Common myeloid progenitor, CD34-positive (primary cell): ENCODE measurements at regions not wholly inside any gene's neighbourhood (a gene's known extent, or its start where the extent isn't known, plus 50 kb on each side); places are given as distances from the start of the nearest gene placed in this dataset.
"Not testable (repeated sequence)": the region's sequence is repeated elsewhere in the genome, so short reads cannot be mapped to it uniquely, and the experiment has no call there.

Experiments
- CTCF ChIA-PET: fragments of 350-600 bp; sonication (Branson Sonifier 250); formaldehyde crosslinking; loops from one replicate; lab custom pipeline; 2021; ENCODE audit warnings: antibody characterized with exemption; lab: Charles Lee
- POLR2A ChIA-PET: fragments of 350-600 bp; sonication (Branson Sonifier 250); formaldehyde crosslinking; loops from one replicate; lab custom pipeline; 2021; ENCODE audit warnings: antibody characterized with exemption; lab: Charles Lee
- DNase-seq, 3 donors: peaks; one replicate each; pipeline versions ENCODE4 v3.0.0 to v3.0.0-alpha.2; 2013
- H3K27ac ChIP-seq, 2 experiments: 1 replicate in 1 of 2; 2 replicates in 1 of 2; pipeline ENCODE4 v1.7.0; 2013; ENCODE audit warnings: inconsistent platforms in 2 of 2, low read length in 2 of 2, mild to moderate bottlenecking in 2 of 2, low read depth in 1 of 2, moderate library complexity in 1 of 2; ENCODE audit not compliant: severe bottlenecking in 2 of 2, insufficient read depth in 1 of 2, poor library complexity in 1 of 2
- H3K27me3 ChIP-seq, 5 experiments: replicated peaks in 2 of 5; 1 replicate in 3 of 5; 2 replicates in 2 of 5; pipeline versions ENCODE4 v1.6.1 to v1.7.0; 2013; ENCODE audit warnings: low read length in 4 of 5, mild to moderate bottlenecking in 2 of 5, moderate library complexity in 2 of 5, inconsistent platforms in 1 of 5; ENCODE audit not compliant: insufficient read depth in 5 of 5, control insufficient read depth in 4 of 5
- H3K36me3 ChIP-seq, 4 experiments: 1 replicate in 2 of 4; 2 replicates in 2 of 4; pipeline versions ENCODE4 v1.6.1 to v1.7.0; 2013; ENCODE audit warnings: low read length in 3 of 4, control low read depth in 1 of 4, mild to moderate bottlenecking in 1 of 4; ENCODE audit not compliant: control insufficient read depth in 4 of 4, insufficient read depth in 4 of 4
- H3K4me1 ChIP-seq, 4 experiments: 1 replicate in 3 of 4; 2 replicates in 1 of 4; pipeline versions ENCODE4 v1.6.1 to v1.7.1; 2013; ENCODE audit warnings: low read length in 3 of 4, mild to moderate bottlenecking in 3 of 4, control low read depth in 1 of 4, inconsistent platforms in 1 of 4, moderate library complexity in 1 of 4; ENCODE audit not compliant: control insufficient read depth in 4 of 4, insufficient read depth in 4 of 4; ENCODE audit errors: control extremely low read depth in 1 of 4
- H3K4me3 ChIP-seq, 7 experiments: 1 replicate in 4 of 7; 2 replicates in 3 of 7; pipeline versions ENCODE4 v1.5.1 to v1.7.0; 2013; ENCODE audit warnings: mild to moderate bottlenecking in 7 of 7, low read length in 6 of 7, moderate library complexity in 6 of 7, inconsistent platforms in 2 of 7, low read depth in 2 of 7, control low read depth in 1 of 7; ENCODE audit not compliant: insufficient read depth in 4 of 7, control insufficient read depth in 1 of 7; ENCODE audit errors: extremely low read depth in 1 of 7
- H3K9me3 ChIP-seq, 5 experiments: 1 replicate in 4 of 5; 2 replicates in 1 of 5; pipeline versions ENCODE4 v1.6.1 to v1.7.1; 2013; ENCODE audit warnings: low read length in 4 of 5, mild to moderate bottlenecking in 2 of 5, inconsistent platforms in 1 of 5, low read depth in 1 of 5, moderate library complexity in 1 of 5; ENCODE audit not compliant: control insufficient read depth in 4 of 5, insufficient read depth in 2 of 5; ENCODE audit errors: control extremely low read depth in 1 of 5
- WGBS: methylation state at CpG from one replicate; pipeline ENCODE4 v1.1.5; 2013; ENCODE audit not compliant: insufficient coverage; 5-methylcytosine and 5-hydroxymethylcytosine counted together

- POLR2A ChIA-PET, H3K36me3 ChIP-seq, DNase-seq, H3K4me1 ChIP-seq, H3K27ac ChIP-seq, H3K9me3 ChIP-seq, H3K27me3 ChIP-seq, H3K4me3 ChIP-seq, CTCF ChIA-PET: not testable (repeated sequence)
- WGBS: 100% methylated on average over 3 of the region's 13 CpGs
These were observed 982.8 kb downstream of the SLC6A15 start for GRCh38 chr12:83929792-83930191.

- Histone ChIP-seq H3K9me3 (no peaks in the 10 kb centered on the region), H3K4me1 (no peaks in the 10 kb centered on the region), H3K27ac (no peak overlapping the region), H3K36me3 (no peaks in the 10 kb centered on the region), H3K27me3 (no peaks in the 10 kb centered on the region), H3K4me3 (no peak overlapping the region)
- POLR2A ChIA-PET: no interaction called here
- no peak for DNase-seq
- CTCF ChIA-PET: no interaction called here
- WGBS: no CpG with 5 or more reads among the region's 2 CpGs
These were observed 991.6 kb downstream of the SLC6A15 start for GRCh38 chr12:83920821-83921547.

- CTCF ChIA-PET: no interaction called here
- POLR2A ChIA-PET: no interaction called here
- Histone ChIP-seq H3K27me3 (no peaks in the 10 kb centered on the region), H3K9me3 (no peaks in the 10 kb centered on the region), H3K4me1 (no peaks in the 10 kb centered on the region), H3K4me3 (no peak overlapping the region), H3K36me3 (no peaks in the 10 kb centered on the region), H3K27ac (no peak overlapping the region)
- WGBS: no CpG with 5 or more reads among the region's 3 CpGs
- DNase-seq: no peak
These were observed 993.5 kb downstream of the SLC6A15 start for GRCh38 chr12:83919081-83919480.

- POLR2A ChIA-PET: no interaction called here
- WGBS: 100% methylated on average over 1 of the region's 6 CpGs
- DNase-seq: no peak
These were observed 1008.4 kb downstream of the SLC6A15 start for GRCh38 chr12:83904175-83904574.

GRCh38 chr12:83896416-83896815, 1016.2 kb downstream of the SLC6A15 start:
- H3K27ac ChIP-seq: no peak overlapping the region
- no peak for DNase-seq
- no peaks in the 10 kb centered on the region for H3K27me3 ChIP-seq
- CTCF ChIA-PET: no interaction called here
- H3K36me3 ChIP-seq: no peaks in the 10 kb centered on the region
- POLR2A ChIA-PET: no interaction called here
- H3K4me1 ChIP-seq: no peaks in the 10 kb centered on the region
- no CpG with 5 or more reads among the region's 2 CpGs for WGBS
- H3K9me3 ChIP-seq: no peaks in the 10 kb centered on the region
- H3K4me3 ChIP-seq: no peak overlapping the region

More at GRCh38 chr12:83904175-83904574, 1008.4 kb downstream of the SLC6A15 start:
- no peak overlapping the region for H3K4me3 ChIP-seq
- no peaks in the 10 kb centered on the region for H3K4me1 ChIP-seq
- no peaks in the 10 kb centered on the region for H3K27me3 ChIP-seq
- no peaks in the 10 kb centered on the region for H3K36me3 ChIP-seq
- H3K27ac ChIP-seq: no peak overlapping the region
- CTCF ChIA-PET: no interaction called here
- no peaks in the 10 kb centered on the region for H3K9me3 ChIP-seq

GRCh38 chr12:83893101-83893500, 1019.5 kb downstream of the SLC6A15 start:
- Histone ChIP-seq H3K36me3 (no peaks in the 10 kb centered on the region), H3K4me1 (no peaks in the 10 kb centered on the region), H3K27me3 (no peaks in the 10 kb centered on the region), H3K27ac (no peak overlapping the region), H3K9me3 (no peaks in the 10 kb centered on the region), H3K4me3 (no peak overlapping the region)
- no peak for DNase-seq
- no CpG with 5 or more reads among the region's 1 CpG for WGBS
- POLR2A ChIA-PET: no interaction called here
- CTCF ChIA-PET: no interaction called here

GRCh38 chr12:83889745-83890144, 1022.9 kb downstream of the SLC6A15 start:
- no peaks in the 10 kb centered on the region for H3K27me3 ChIP-seq
- CTCF ChIA-PET: no interaction called here
- no peak overlapping the region for H3K27ac ChIP-seq
- H3K4me3 ChIP-seq: no peak overlapping the region
- H3K9me3 ChIP-seq: no peaks in the 10 kb centered on the region
- POLR2A ChIA-PET: no interaction called here
- no peaks in the 10 kb centered on the region for H3K36me3 ChIP-seq
- no peaks in the 10 kb centered on the region for H3K4me1 ChIP-seq
- no peak for DNase-seq
